Mesenchymal stem cell (in vitro differentiated cells and primary cell): ENCODE measurements at regions not wholly inside any gene's neighbourhood (a gene's known extent, or its start where the extent isn't known, plus 50 kb on each side); places are given as distances from the start of the nearest gene placed in this dataset.

Experiments used
- DNase-seq: peaks from one replicate; pipeline ENCODE4 v3.0.0-alpha.2; 2013
- H2AFZ ChIP-seq: one replicate; pipeline ENCODE4 v1.6.1; 2013; ENCODE audit warnings: low read depth, mild to moderate bottlenecking, control low read depth, inconsistent platforms, low read length, moderate library complexity
- H2AK5ac ChIP-seq: 2 replicates; pipeline ENCODE4 v1.6.1; 2013; ENCODE audit warnings: low read length, moderate library complexity, mild to moderate bottlenecking, inconsistent platforms; ENCODE audit not compliant: severe bottlenecking
- H2BK120ac ChIP-seq: one replicate; pipeline ENCODE4 v1.6.1; 2013; ENCODE audit warnings: low read depth, mild to moderate bottlenecking, inconsistent platforms, low read length, moderate library complexity
- H2BK12ac ChIP-seq, 2 experiments: one replicate each; pipeline ENCODE4 v1.6.1; 2013; ENCODE audit warnings: inconsistent platforms in 2 of 2, low read length in 2 of 2, mild to moderate bottlenecking in 2 of 2, moderate library complexity in 2 of 2, control low read depth in 1 of 2
- H2BK15ac ChIP-seq: one replicate; pipeline ENCODE4 v1.6.1; 2013; ENCODE audit warnings: mild to moderate bottlenecking, low read depth, inconsistent platforms; ENCODE audit not compliant: poor library complexity, severe bottlenecking
- H2BK5ac ChIP-seq: 2 replicates; pipeline ENCODE4 v1.6.1; 2013; ENCODE audit warnings: low read depth, mild to moderate bottlenecking, low read length, control low read depth, inconsistent platforms; ENCODE audit not compliant: poor library complexity, severe bottlenecking
- H3K14ac ChIP-seq, 2 experiments: one replicate each; pipeline ENCODE4 v1.6.1; 2013; ENCODE audit warnings: inconsistent platforms in 2 of 2, low read length in 2 of 2, control low read depth in 1 of 2, mild to moderate bottlenecking in 1 of 2, moderate library complexity in 1 of 2
- H3K18ac ChIP-seq, 2 experiments: one replicate each; pipeline ENCODE4 v1.6.1; 2013; ENCODE audit warnings: inconsistent platforms in 2 of 2, low read length in 2 of 2, control low read depth in 1 of 2, low read depth in 1 of 2, mild to moderate bottlenecking in 1 of 2
- H3K23ac ChIP-seq, 2 experiments: one replicate each; pipeline ENCODE4 v1.6.1; 2013; ENCODE audit warnings: inconsistent platforms in 2 of 2, low read length in 2 of 2, mild to moderate bottlenecking in 2 of 2, moderate library complexity in 2 of 2, control low read depth in 1 of 2
- H3K27ac ChIP-seq: 2 replicates; pipeline ENCODE4 v1.5.1; 2013; ENCODE audit warnings: mild to moderate bottlenecking, moderate library complexity, low read length, control low read depth, inconsistent platforms; ENCODE audit not compliant: poor library complexity, severe bottlenecking
- H3K27me3 ChIP-seq, 2 experiments: 2 replicates each; pipeline versions ENCODE4 v1.6.1 to v1.7.0; 2013; ENCODE audit warnings: low read length in 2 of 2, mild to moderate bottlenecking in 2 of 2, moderate library complexity in 2 of 2, control low read depth in 1 of 2, inconsistent platforms in 1 of 2; ENCODE audit not compliant: control insufficient read depth in 1 of 2, insufficient read depth in 1 of 2
- H3K36me3 ChIP-seq, 2 experiments: 2 replicates each; pipeline versions ENCODE4 v1.6.1 to v1.7.0; 2013; ENCODE audit warnings: low read length in 2 of 2, control low read depth in 1 of 2, inconsistent platforms in 1 of 2, low read depth in 1 of 2, mild to moderate bottlenecking in 1 of 2; ENCODE audit not compliant: insufficient read depth in 2 of 2, control insufficient read depth in 1 of 2
- H3K4ac ChIP-seq, 2 experiments: one replicate each; pipeline ENCODE4 v1.6.1; 2013; ENCODE audit warnings: inconsistent platforms in 2 of 2, low read length in 2 of 2, mild to moderate bottlenecking in 2 of 2, moderate library complexity in 2 of 2, control low read depth in 1 of 2, low read depth in 1 of 2
- H3K4me1 ChIP-seq: 2 replicates; pipeline ENCODE4 v1.6.1; 2013; ENCODE audit warnings: low read depth, low read length, control low read depth; ENCODE audit not compliant: control insufficient read depth, insufficient read depth
- H3K4me2 ChIP-seq: 2 replicates; pipeline ENCODE4 v1.6.1; 2013; ENCODE audit warnings: low read length, mild to moderate bottlenecking, inconsistent platforms; ENCODE audit not compliant: poor library complexity, severe bottlenecking
- H3K4me3 ChIP-seq, 2 experiments: 2 replicates each; pipeline versions ENCODE4 v1.5.1 to v1.7.0; 2013; ENCODE audit warnings: low read length in 2 of 2, mild to moderate bottlenecking in 2 of 2, control low read depth in 1 of 2, low read depth in 1 of 2; ENCODE audit not compliant: insufficient read depth in 1 of 2
- H3K79me1 ChIP-seq: replicated peaks from 2 replicates; pipeline ENCODE4 v1.6.1; 2013; ENCODE audit warnings: mild to moderate bottlenecking, control low read depth, low read length, inconsistent platforms; ENCODE audit not compliant: poor library complexity, severe bottlenecking
- H3K9ac ChIP-seq: 2 replicates; pipeline ENCODE4 v1.7.0; 2013; ENCODE audit warnings: mild to moderate bottlenecking, low read length, moderate library complexity
- H3K9me3 ChIP-seq: 2 replicates; pipeline ENCODE4 v1.7.0; 2013; ENCODE audit warnings: mild to moderate bottlenecking, low read length; ENCODE audit not compliant: control insufficient read depth
- H4K8ac ChIP-seq: one replicate; pipeline ENCODE4 v1.6.1; 2013; ENCODE audit warnings: inconsistent platforms, mild to moderate bottlenecking, low read length, moderate library complexity
- H4K91ac ChIP-seq: one replicate; pipeline ENCODE4 v1.6.1; 2013; ENCODE audit warnings: mild to moderate bottlenecking, low read length, inconsistent platforms
- WGBS: methylation state at CpG from one replicate; pipeline ENCODE4 v1.1.7; 2013; ENCODE audit warnings: mixed read lengths; 5-methylcytosine and 5-hydroxymethylcytosine counted together

- Histone ChIP-seq H3K18ac (no peak overlapping the region), H3K27me3 (no peaks in the 10 kb centered on the region), H3K4me1 (peaks cover 4% of the 10 kb centered on the region), H3K36me3 (no peaks in the 10 kb centered on the region), H3K27ac (no peak overlapping the region), H2BK15ac (no peak overlapping the region), H2AK5ac (no peak overlapping the region), H3K79me1 (no peaks in the 10 kb centered on the region), H3K4me2 (no peak overlapping the region), H3K9ac (peak overlapping the region; percentile 79), H3K4me3 (no peak overlapping the region), H2BK5ac (no peak overlapping the region), H3K14ac (no peak overlapping the region), H4K8ac (no peak overlapping the region), H2AFZ (no peak overlapping the region), H2BK12ac (no peak overlapping the region), H2BK120ac (no peak overlapping the region), H3K23ac (no peak overlapping the region), H3K9me3 (no peaks in the 10 kb centered on the region), H4K91ac (no peak overlapping the region), H3K4ac (no peak overlapping the region)
- no CpG with 5 or more reads among the region's 2 CpGs for WGBS
- no peak for DNase-seq
Measured at GRCh38 chr3:106208967-106209366, 340.2 kb upstream of the CBLB start.

DNA sequence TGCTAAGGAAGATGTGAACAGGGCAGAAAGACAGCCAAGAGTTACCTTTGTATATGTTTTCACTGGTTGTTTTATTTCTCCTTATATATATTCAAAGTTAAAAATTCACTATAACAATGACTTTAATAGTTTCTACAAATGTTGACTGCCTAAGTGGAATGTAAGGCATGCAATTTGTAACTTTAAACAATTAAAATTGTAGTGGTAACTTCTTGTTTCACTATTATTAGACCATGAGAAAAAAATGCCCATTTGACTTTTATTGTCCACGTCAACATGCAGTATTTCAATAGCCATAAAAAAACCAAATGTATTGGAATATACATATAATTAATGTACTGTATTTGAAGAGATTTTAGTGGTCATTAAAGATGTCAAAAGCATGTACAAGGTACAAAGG, 340.7 kb upstream of the CBLB start:
- Histone ChIP-seq H3K23ac (no peak overlapping the region), H2BK12ac (no peak overlapping the region), H2BK5ac (no peak overlapping the region), H3K4me3 (no peak overlapping the region), H3K14ac (no peak overlapping the region), H3K4me1 (peaks cover 4% of the 10 kb centered on the region), H3K4me2 (no peak overlapping the region), H3K9ac (peak overlapping the region; percentile 44), H2BK15ac (no peak overlapping the region), H2BK120ac (no peak overlapping the region), H4K91ac (no peak overlapping the region), H3K27me3 (no peaks in the 10 kb centered on the region), H2AK5ac (no peak overlapping the region), H3K9me3 (no peaks in the 10 kb centered on the region), H3K18ac (no peak overlapping the region), H4K8ac (no peak overlapping the region), H3K36me3 (no peaks in the 10 kb centered on the region), H2AFZ (no peak overlapping the region), H3K27ac (no peak overlapping the region), H3K79me1 (no peaks in the 10 kb centered on the region), H3K4ac (no peak overlapping the region)
- DNase-seq: no peak
- no CpG with 5 or more reads among the region's 1 CpG for WGBS

DNA sequence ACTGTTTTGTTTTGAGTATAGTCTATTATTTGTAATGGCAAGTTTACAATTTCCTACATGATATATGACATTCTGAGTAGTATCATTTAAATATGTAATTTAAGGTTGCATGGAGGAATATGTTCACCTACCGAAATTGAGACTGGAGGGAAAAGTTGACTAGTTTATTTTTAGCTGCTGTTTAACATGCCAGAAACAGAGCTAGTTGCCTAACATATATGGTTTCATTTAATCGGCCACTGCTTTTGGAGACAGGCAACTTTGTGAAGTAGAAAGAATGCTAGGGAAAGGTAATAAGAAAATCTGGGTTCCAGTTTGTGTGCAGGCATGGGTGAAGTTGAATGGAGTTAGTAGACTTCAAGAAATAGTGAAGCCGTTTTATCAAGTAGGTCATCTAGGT, 342.1 kb upstream of the CBLB start:
- 90% methylated on average over 3 of the region's 3 CpGs for WGBS
- no peaks in the 10 kb centered on the region for H3K27me3 ChIP-seq
- H3K9ac ChIP-seq: no peak overlapping the region
- no peak overlapping the region for H4K91ac ChIP-seq
- no peak overlapping the region for H2BK12ac ChIP-seq
- H3K23ac ChIP-seq: no peak overlapping the region
- H2BK15ac ChIP-seq: no peak overlapping the region
- no peak for DNase-seq
- H2BK5ac ChIP-seq: no peak overlapping the region
- no peak overlapping the region for H2BK120ac ChIP-seq
- H3K27ac ChIP-seq: no peak overlapping the region
- no peaks in the 10 kb centered on the region for H3K79me1 ChIP-seq
- no peak overlapping the region for H3K4me2 ChIP-seq
- no peak overlapping the region for H3K4ac ChIP-seq
- no peaks in the 10 kb centered on the region for H3K4me1 ChIP-seq
- no peak overlapping the region for H2AFZ ChIP-seq
- H2AK5ac ChIP-seq: no peak overlapping the region
- no peak overlapping the region for H3K4me3 ChIP-seq
- no peak overlapping the region for H3K14ac ChIP-seq
- H3K36me3 ChIP-seq: no peaks in the 10 kb centered on the region
- no peak overlapping the region for H3K18ac ChIP-seq
- no peaks in the 10 kb centered on the region for H3K9me3 ChIP-seq
- no peak overlapping the region for H4K8ac ChIP-seq

- Histone ChIP-seq H2AFZ (no peak overlapping the region), H2BK120ac (no peak overlapping the region), H3K36me3 (no peaks in the 10 kb centered on the region), H3K4me3 (no peak overlapping the region), H2BK12ac (no peak overlapping the region), H2BK15ac (no peak overlapping the region), H3K27ac (no peak overlapping the region), H3K27me3 (no peaks in the 10 kb centered on the region), H3K9ac (no peak overlapping the region), H3K18ac (no peak overlapping the region), H4K91ac (no peak overlapping the region), H4K8ac (no peak overlapping the region), H3K9me3 (no peaks in the 10 kb centered on the region), H2AK5ac (no peak overlapping the region), H2BK5ac (no peak overlapping the region), H3K4ac (no peak overlapping the region), H3K23ac (no peak overlapping the region), H3K14ac (no peak overlapping the region), H3K4me1 (no peaks in the 10 kb centered on the region), H3K4me2 (no peak overlapping the region), H3K79me1 (no peaks in the 10 kb centered on the region)
- DNase-seq: no peak
- 100% methylated on average over 1 of the region's 1 CpG for WGBS
Measured at GRCh38 chr3:106212665-106213222, 343.9 kb upstream of the CBLB start.
